DMS 273 treated with DMSO at 0.1 percent for 48 hours (cell line): ENCODE measurements at regions not wholly inside any gene's neighbourhood (a gene's known extent, or its start where the extent isn't known, plus 50 kb on each side); places are given as distances from the start of the nearest gene placed in this dataset.

ENCODE experiments used
- DNase-seq: peaks from one replicate; lab custom pipeline; 2025; lab: John Stamatoyannopoulos, UW

DNA sequence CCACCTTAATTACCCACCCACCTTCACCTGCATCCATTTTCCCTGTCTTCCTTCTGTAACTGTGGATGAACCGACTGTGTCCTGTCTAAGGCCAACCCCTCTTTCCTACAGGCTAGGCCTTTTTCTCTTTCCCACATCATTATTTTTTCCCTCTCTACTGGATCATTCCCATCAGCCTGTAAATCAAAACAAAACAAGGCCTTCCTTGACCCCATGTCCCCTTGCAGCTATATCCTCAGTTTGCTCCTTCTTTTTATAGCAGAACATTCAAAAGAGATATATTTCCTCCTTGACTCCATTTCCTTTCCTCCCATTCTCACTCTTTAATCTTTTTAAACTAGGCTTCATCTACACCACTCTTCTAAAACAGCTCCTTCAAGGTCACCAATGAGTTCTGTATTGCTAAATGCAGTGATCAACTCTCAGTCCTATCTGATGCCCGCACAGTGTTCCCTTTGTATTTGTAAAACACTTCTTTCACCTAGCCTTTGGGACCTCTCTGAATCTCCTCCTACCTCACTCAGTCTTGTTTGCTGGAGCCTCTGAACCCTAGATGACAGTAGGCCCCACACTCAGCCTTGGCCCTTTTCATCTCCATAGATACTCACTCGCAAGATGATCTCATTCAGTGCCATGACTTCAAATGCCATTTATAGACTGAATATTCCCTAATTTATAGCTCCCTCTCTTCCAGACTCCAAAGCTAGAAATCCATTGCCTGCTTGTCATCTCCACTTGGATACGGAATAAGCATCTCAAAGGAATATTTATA, 55.7 kb downstream of the CXCR4 start:
- DNase-seq = no peak

DNA sequence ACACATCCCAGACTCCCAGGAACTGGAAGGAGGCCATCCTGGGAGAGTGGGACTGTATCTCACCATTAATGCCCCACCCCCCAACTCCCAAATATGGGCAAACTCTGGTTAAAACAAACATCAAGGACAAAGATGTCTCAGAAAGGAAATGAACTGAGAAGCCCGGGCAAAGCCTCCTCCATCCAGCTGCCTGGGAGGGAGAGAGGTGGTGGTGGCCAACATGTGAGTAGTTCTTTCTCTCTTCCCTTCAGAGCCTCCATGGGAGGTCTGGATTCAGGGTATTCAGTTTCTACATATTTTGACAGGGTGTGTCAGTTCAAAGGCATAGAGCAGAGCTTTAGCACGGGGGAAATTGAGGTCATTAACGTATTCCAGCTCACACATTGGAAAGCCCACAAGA, 57.5 kb downstream of the CXCR4 start:
- no peak for DNase-seq

GRCh38 chr2:136059036-136059472, 58.9 kb downstream of the CXCR4 start:
- DNase-seq = peak; percentile 23

- no peak for DNase-seq
Observed at GRCh38 chr2:136058262-136058661, 59.7 kb downstream of the CXCR4 start.

GRCh38 chr2:136057802-136058140, 60.2 kb downstream of the CXCR4 start:
- DNase-seq = no peak

DNA sequence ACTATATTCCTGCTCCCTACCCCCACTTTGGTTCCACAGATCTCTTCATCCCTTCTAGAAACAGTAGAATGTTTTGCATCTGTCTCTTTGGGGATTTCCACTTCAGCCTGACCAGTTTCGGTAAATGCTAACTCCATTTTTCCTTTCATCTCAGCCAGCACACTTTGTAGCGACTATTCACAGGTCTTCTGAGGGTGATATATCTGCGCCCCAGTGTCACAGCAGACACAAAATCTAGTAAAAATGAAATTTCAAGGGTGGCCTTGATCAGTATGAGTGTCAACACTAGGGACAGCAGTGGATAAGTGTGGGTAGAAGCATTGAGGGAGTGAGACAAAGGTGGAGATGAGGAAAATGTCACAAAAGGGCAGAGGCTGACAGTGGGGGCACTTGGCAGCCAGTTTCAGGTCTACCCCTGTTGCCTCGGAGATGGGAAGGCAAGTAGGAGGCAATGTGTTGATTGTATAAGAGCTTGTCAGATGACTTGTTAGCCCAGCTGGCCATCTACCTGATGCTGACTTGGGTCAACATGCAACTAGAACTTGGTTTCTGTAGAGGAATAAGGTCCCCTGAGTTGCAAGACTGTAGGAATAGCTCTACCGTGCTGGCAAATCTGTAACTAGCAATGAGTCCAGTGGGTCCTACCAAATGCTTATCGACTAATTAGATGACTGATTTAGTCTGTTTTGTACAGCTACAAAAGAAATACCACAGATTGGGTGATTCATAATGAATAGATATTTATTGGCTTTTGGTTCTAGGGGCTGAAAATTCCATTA, 60.7 kb downstream of the CXCR4 start:
- no peak for DNase-seq

GRCh38 chr2:136055929-136056688, 61.8 kb downstream of the CXCR4 start:
- no peak for DNase-seq

DNA sequence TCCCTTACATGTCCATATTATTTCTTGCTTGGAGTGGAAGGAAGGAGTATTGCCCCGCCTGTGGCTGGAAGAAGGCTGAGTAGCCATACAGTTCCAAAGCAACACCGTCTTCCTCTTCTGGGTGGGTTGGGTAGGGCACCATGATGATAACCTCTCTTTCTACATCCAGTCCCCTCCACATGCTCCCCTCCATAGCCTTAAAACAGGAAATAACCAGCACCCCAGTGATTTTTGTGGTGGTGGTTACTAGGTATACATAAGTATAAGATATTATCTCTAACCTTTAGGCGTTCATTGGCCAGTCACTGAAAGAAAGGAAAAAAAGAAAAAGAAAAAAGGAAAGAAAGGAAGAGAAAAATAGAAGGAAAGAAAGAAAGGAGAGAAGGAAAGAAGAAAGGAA, 63.1 kb downstream of the CXCR4 start:
- no peak for DNase-seq

GRCh38 chr2:136052369-136053362, 65.3 kb downstream of the CXCR4 start:
- no peak for DNase-seq

DNA sequence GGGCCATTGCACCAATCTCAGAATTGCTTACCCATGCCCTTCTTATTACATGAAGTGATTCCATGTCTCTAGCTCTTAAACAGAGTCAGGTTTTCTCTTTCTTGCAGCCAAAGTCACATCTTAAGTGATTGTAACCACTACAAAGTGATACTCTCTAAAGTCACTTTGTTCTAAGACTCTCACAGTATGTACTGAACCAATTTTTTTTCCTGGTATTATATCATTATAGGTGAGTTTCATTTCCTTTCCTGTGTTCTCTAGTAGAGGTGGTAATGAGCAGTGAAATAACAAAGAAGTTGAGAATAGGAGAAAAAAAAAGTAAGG, 66.3 kb upstream of the DARS1 start:
- DNase-seq = no peak

DNA sequence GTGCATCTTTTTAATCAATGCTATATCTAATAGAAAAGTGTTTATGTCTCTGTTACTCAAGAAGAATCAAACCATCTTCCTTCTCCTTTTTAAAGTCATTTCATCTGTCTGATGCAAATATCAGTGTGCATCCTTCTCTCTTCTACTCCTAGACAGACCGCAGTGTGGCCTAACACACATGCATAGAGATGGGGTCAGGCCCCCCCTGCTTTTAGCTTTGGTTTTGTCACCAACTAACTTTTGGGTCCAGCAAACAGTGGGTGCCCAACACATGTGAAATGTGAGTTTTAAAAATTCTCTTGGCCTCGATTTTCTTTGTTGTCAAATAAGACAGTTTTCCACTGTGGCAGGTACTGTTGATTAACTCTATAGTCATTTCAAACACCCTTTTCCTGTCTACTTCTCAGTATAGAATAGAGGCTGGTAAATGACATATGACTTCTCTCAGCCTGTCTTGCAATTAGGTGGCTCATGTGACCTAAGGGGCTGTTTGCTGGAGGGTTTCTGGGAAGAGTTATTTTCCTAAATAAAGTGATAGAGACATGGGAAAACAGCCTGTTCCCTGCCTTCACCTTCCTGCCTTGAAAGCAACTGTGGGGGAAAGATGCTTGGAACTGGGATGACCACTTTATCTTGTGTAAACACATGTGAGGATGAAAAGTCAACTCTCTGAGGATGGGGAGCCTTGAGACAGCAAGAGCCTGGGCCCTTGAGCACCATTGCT, 65.7 kb upstream of the DARS1 start:
- DNase-seq = no peak

- DNase-seq = no peak
Observed at GRCh38 chr2:136049991-136050920, 64.8 kb upstream of the DARS1 start.

- DNase-seq = no peak
Observed at GRCh38 chr2:136049011-136049742, 63.8 kb upstream of the DARS1 start.

DNA sequence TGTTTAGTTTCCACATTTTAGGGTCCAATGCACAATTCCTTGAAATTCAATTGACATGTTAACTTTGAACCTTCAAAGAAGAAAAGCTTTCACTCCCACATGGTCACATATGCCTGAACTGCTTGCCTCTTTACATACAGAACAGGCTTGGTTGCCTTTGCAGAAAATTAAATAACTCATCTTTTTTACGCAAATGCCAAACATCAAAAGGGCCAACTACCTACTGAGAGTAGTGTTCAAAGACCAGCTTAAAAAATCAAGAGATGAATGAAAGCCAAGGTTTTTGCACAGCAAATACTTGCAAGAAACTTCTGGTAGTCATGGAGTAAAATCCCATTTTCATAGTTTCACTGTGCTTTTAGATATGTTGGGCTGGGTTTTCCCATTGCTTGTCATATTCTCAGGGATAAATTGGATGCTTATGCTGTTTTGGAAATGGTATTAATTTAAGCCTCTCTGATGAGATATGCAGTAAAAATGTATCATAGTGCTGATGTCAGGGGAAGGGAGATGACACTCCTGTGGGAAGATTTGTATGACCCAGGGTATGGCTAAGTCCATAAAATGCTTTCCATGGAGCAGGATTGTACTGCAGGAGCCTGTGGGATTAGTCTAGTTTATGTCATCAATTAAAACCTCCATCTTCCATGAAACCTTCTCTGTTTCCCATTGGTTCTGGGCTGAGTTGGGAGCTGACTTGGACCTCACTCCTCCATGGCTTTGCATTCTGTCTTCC, 60.6 kb upstream of the DARS1 start:
- no peak for DNase-seq

GRCh38 chr2:136045344-136045743, 59.9 kb upstream of the DARS1 start:
- DNase-seq = no peak
